GM21367 (cell line): ENCODE measurements at regions not wholly inside any gene's neighbourhood (a gene's known extent, or its start where the extent isn't known, plus 50 kb on each side); places are given as distances from the start of the nearest gene placed in this dataset.
A peak's percentile ranks its signal among the peaks of the same experiment; 100 is the strongest.

Source experiments
- ATAC-seq: cut with Tn5 transposase; IDR thresholded peaks from one replicate; pipeline ENCODE4 v1.9.1; 2021; ENCODE audit not compliant: unreplicated experiment

- no peak for ATAC-seq
These were observed 378.9 kb downstream of the SNAPC1 start for GRCh38 chr14:62141139-62141538.

- no peak for ATAC-seq
These were observed 381.0 kb downstream of the SNAPC1 start for GRCh38 chr14:62143245-62143644.

- ATAC-seq: no peak
These were observed 382.6 kb downstream of the SNAPC1 start for GRCh38 chr14:62144863-62145262.

- ATAC-seq: no peak
These were observed 383.8 kb downstream of the SNAPC1 start for GRCh38 chr14:62146030-62146429.

- no peak for ATAC-seq
These were observed 393.8 kb downstream of the SNAPC1 start for GRCh38 chr14:62156052-62156451.

GRCh38 chr14:62158779-62159178, 396.6 kb downstream of the SNAPC1 start:
- ATAC-seq: no peak

GRCh38 chr14:62159314-62159713, 397.1 kb downstream of the SNAPC1 start:
- no peak for ATAC-seq

GRCh38 chr14:62162998-62163589, 400.9 kb downstream of the SNAPC1 start:
- peak; percentile 69 for ATAC-seq

GRCh38 chr14:62168564-62169155, 406.4 kb downstream of the SNAPC1 start:
- no peak for ATAC-seq

- ATAC-seq: peak; percentile 75
These were observed 417.3 kb downstream of the SNAPC1 start for GRCh38 chr14:62179367-62180018.

GRCh38 chr14:62181591-62181990, 419.4 kb downstream of the SNAPC1 start:
- no peak for ATAC-seq

- no peak for ATAC-seq
These were observed 422.9 kb downstream of the SNAPC1 start for GRCh38 chr14:62185078-62185477.

- no peak for ATAC-seq
These were observed 425.0 kb downstream of the SNAPC1 start for GRCh38 chr14:62187265-62187664.

- ATAC-seq: no peak
These were observed 427.5 kb downstream of the SNAPC1 start for GRCh38 chr14:62189698-62190097.

- no peak for ATAC-seq
These were observed 444.2 kb downstream of the SNAPC1 start for GRCh38 chr14:62206456-62206855.

- no peak for ATAC-seq
These were observed 447.2 kb downstream of the SNAPC1 start for GRCh38 chr14:62209287-62209899.

GRCh38 chr14:62213516-62213915, 451.3 kb downstream of the SNAPC1 start:
- ATAC-seq: no peak

GRCh38 chr14:62216121-62216520, 453.9 kb downstream of the SNAPC1 start:
- no peak for ATAC-seq

GRCh38 chr14:62234849-62235248, 472.6 kb downstream of the SNAPC1 start:
- ATAC-seq: no peak

- ATAC-seq: no peak
These were observed 482.0 kb downstream of the SNAPC1 start for GRCh38 chr14:62244221-62244620.

- no peak for ATAC-seq
These were observed 485.0 kb downstream of the SNAPC1 start for GRCh38 chr14:62247266-62247665.

- ATAC-seq: no peak
These were observed 489.0 kb downstream of the SNAPC1 start for GRCh38 chr14:62251237-62251636.
